ENCODE measurements at regions not wholly inside any gene's neighbourhood (a gene's known extent, or its start where the extent isn't known, plus 50 kb on each side); places are given as distances from the start of the nearest gene placed in this dataset.

- H3K9me3 ChIP-seq (ENCODE audit: low read length): no peaks in the 10 kb centered on the region
- no peaks in the 10 kb centered on the region for H4K20me1 ChIP-seq (ENCODE audit: insufficient read depth, low read length)
- no peak overlapping the region for H3K4me2 ChIP-seq (ENCODE audit: low read length)
- no peaks in the 10 kb centered on the region for H3K9me2 ChIP-seq (ENCODE audit: low read depth, low read length)
- H3K27me3 ChIP-seq (ENCODE audit: insufficient read depth, low read length): no peaks in the 10 kb centered on the region
- no peak overlapping the region for H3K4me3 ChIP-seq (ENCODE audit: low read depth, low read length, poor library complexity, severe bottlenecking)
- no peaks in the 10 kb centered on the region for H3K36me3 ChIP-seq (ENCODE audit: insufficient read depth, low read length)
- no peak overlapping the region for H2AFZ ChIP-seq (ENCODE audit: low read length)
- H3K4me1 ChIP-seq (ENCODE audit: insufficient read depth, low read length, severe bottlenecking): no peaks in the 10 kb centered on the region
- no peak overlapping the region for H3K9ac ChIP-seq (ENCODE audit: low read length)
- H3K27ac ChIP-seq (ENCODE audit: low read depth, low read length, poor library complexity, severe bottlenecking): no peak overlapping the region
- H3F3A ChIP-seq (ENCODE audit: insufficient read depth, low read length): no peaks in the 10 kb centered on the region
- no peaks in the 10 kb centered on the region for H3K79me2 ChIP-seq (ENCODE audit: insufficient read depth, low read length)
- TF ChIP-seq EZH2 (IDR thresholded peaks at IDR 0.05; ENCODE audit: borderline replicate concordance, low read length): no peak
- TF ChIP-seq, protein P1, sequence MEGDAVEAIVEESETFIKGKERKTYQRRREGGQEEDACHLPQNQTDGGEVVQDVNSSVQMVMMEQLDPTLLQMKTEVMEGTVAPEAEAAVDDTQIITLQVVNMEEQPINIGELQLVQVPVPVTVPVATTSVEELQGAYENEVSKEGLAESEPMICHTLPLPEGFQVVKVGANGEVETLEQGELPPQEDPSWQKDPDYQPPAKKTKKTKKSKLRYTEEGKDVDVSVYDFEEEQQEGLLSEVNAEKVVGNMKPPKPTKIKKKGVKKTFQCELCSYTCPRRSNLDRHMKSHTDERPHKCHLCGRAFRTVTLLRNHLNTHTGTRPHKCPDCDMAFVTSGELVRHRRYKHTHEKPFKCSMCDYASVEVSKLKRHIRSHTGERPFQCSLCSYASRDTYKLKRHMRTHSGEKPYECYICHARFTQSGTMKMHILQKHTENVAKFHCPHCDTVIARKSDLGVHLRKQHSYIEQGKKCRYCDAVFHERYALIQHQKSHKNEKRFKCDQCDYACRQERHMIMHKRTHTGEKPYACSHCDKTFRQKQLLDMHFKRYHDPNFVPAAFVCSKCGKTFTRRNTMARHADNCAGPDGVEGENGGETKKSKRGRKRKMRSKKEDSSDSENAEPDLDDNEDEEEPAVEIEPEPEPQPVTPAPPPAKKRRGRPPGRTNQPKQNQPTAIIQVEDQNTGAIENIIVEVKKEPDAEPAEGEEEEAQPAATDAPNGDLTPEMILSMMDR (IDR thresholded peaks at IDR 0.05; ENCODE audit: low read length): no peak
These were observed 335.9 kb downstream of the PIK3R1 start for GRCh38 chr5:68551436-68551835.

- Histone ChIP-seq H3K9ac (ENCODE audit: low read length) (no peak overlapping the region), H3K4me2 (ENCODE audit: low read length) (no peak overlapping the region), H3F3A (ENCODE audit: insufficient read depth, low read length) (no peaks in the 10 kb centered on the region), H3K27me3 (ENCODE audit: insufficient read depth, low read length) (no peaks in the 10 kb centered on the region), H3K9me3 (ENCODE audit: low read length) (no peaks in the 10 kb centered on the region), H3K9me2 (ENCODE audit: low read depth, low read length) (no peaks in the 10 kb centered on the region), H3K36me3 (ENCODE audit: insufficient read depth, low read length) (no peaks in the 10 kb centered on the region), H2AFZ (ENCODE audit: low read length) (no peak overlapping the region), H3K4me3 (ENCODE audit: low read depth, low read length, poor library complexity, severe bottlenecking) (no peak overlapping the region), H3K79me2 (ENCODE audit: insufficient read depth, low read length) (no peaks in the 10 kb centered on the region), H4K20me1 (ENCODE audit: insufficient read depth, low read length) (no peaks in the 10 kb centered on the region), H3K27ac (ENCODE audit: low read depth, low read length, poor library complexity, severe bottlenecking) (no peak overlapping the region), H3K4me1 (ENCODE audit: insufficient read depth, low read length, severe bottlenecking) (no peaks in the 10 kb centered on the region)
- TF ChIP-seq, protein P1 (IDR thresholded peaks at IDR 0.05; ENCODE audit: low read length): no peak
- TF ChIP-seq EZH2 (IDR thresholded peaks at IDR 0.05; ENCODE audit: borderline replicate concordance, low read length): no peak
These were observed 339.2 kb downstream of the PIK3R1 start for GRCh38 chr5:68554571-68555279.

DNA sequence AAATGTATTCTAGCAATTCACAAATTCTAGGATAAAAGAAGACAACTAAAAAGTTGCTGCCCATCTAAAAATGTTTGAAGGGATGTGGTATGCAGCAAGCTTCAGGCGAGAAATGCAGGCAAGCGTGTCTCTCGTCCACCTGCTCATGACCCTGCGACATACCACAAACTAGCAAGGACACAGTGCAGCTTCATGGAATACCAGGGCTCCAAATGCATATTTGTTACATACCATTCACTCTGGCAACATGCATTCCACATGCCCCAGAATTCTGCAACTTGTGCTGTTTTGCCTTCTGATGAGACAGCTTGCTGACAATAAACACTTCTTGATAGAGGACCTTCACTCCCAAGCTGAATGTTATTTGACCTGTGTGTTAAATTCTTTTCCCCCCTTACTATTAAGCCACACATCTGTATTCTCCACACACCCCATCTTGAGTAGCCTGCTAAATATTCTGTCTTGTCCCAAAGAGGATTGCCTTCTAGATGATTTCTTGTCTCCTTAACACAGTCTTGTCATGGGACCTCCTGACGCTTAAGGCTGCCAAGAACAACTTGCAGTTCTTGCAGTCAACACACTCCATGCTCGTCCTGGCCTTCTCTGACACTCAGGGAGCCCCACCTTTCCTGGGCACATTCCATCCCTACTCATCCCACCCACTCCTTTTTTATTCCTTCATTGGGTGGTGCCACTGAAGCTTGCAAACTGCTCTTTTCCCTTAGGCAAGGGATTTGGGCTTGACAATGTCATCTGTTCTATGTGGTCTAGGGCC lies 340.5 kb downstream of the PIK3R1 start:
- no peaks in the 10 kb centered on the region for H3K4me1 ChIP-seq (ENCODE audit: insufficient read depth, low read length, severe bottlenecking)
- H3K36me3 ChIP-seq (ENCODE audit: insufficient read depth, low read length): no peaks in the 10 kb centered on the region
- no peaks in the 10 kb centered on the region for H3K9me3 ChIP-seq (ENCODE audit: low read length)
- no peak overlapping the region for H3K9ac ChIP-seq (ENCODE audit: low read length)
- H3K79me2 ChIP-seq (ENCODE audit: insufficient read depth, low read length): no peaks in the 10 kb centered on the region
- H3F3A ChIP-seq (ENCODE audit: insufficient read depth, low read length): no peaks in the 10 kb centered on the region
- H3K4me2 ChIP-seq (ENCODE audit: low read length): no peak overlapping the region
- H4K20me1 ChIP-seq (ENCODE audit: insufficient read depth, low read length): no peaks in the 10 kb centered on the region
- no peaks in the 10 kb centered on the region for H3K27me3 ChIP-seq (ENCODE audit: insufficient read depth, low read length)
- TF ChIP-seq, protein P1 (IDR thresholded peaks at IDR 0.05; ENCODE audit: low read length): no peak
- no peak for TF ChIP-seq EZH2 (IDR thresholded peaks at IDR 0.05; ENCODE audit: borderline replicate concordance, low read length)
- H3K4me3 ChIP-seq (ENCODE audit: low read depth, low read length, poor library complexity, severe bottlenecking): no peak overlapping the region
- no peak overlapping the region for H2AFZ ChIP-seq (ENCODE audit: low read length)
- H3K27ac ChIP-seq (ENCODE audit: low read depth, low read length, poor library complexity, severe bottlenecking): no peak overlapping the region
- H3K9me2 ChIP-seq (ENCODE audit: low read depth, low read length): no peaks in the 10 kb centered on the region
